Stimulated activated CD8-positive, alpha-beta memory T cell treated with anti-CD3 and anti-CD28 coated beads, Interleukin-2, amount 100 ng/mL, for 48 hours (primary cell): ENCODE measurements at regions not wholly inside any gene's neighbourhood (a gene's known extent, or its start where the extent isn't known, plus 50 kb on each side); places are given as distances from the start of the nearest gene placed in this dataset.

Experiments
- DNase-seq, 2 donors: peaks; one replicate each; pipeline ENCODE4 v3.0.0-alpha.2; 2020; ENCODE audit warnings: low read depth in 2 of 2

DNA sequence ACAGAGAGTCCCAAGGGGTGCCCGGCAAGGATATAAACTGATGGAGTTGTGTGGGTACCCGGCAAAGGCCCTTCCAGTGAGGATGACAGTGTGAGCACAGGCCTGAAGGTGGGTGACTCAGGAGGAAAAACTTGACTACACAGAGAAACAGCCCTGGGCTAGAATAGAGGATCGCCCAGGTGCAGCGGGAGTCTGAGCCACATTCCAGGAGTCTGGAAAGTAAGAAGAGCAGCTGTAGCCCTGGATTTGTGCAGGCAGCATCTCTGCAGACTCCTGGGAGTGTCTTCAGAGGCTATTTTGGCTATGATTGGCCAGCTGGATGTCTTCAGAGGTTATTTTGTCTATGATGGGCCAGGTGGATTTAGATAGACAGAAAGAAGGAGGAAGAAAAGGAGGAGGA, 367.6 kb upstream of the MKI67 start:
- no peak for DNase-seq

DNA sequence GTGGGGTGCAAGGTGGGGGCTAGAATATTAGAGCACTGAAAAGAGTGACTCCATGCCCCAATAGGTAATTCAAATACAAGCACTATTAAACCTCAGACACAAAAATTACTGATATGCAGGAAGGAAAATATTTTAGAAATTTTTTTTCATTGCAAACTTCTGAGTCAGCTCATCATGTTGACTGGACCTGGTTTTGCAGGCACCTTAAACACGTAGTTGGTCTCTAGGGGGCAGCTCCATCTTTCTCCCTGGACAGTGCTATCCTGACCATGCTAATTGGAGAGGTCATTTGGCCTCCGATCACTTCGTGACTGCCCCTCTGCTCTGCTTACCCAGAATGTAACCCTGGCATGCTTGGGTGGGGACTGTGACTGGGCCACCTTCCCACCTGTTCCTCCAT, 368.4 kb upstream of the MKI67 start:
- no peak for DNase-seq

DNA sequence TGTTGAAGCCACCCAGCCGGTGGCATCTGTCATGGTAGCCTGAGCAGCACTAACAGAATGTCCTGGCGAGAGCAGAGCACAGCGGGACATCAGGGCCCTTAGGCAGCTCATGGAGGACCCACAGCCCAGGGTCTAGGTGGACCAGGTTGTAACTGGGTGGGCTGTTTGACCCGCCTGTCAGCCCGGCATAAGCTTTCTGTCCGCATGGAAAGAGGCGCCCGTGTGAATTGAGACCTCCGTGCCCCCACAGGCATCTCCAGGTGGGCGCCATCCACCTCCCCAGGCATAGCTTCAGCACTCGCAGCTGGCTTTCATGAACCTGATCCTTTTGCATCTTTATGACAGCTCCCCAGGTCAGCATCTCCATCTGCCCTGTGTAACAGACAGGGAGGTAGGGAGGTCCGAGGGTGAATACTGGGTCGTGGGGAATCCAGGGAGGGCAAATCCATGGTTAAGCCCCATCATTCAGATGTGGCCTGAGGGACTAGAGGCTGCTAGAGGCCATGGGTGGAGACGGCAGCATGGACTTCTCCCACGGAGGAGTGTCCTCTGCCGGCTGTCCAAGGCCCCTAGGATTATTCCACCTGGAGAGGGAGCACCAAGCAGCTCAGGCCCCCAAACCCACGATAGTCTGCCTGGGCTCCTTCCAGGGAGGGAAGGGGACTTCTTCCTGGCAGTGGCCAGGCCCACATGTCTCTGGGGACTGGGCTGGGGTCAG, 371.6 kb upstream of the MKI67 start:
- no peak for DNase-seq

GRCh38 chr10:128498378-128498730, 372.1 kb upstream of the MKI67 start:
- no peak for DNase-seq

- DNase-seq = no peak
Observed at GRCh38 chr10:128498746-128499145, 372.5 kb upstream of the MKI67 start.

GRCh38 chr10:128499486-128499885, 373.3 kb upstream of the MKI67 start:
- DNase-seq = no peak

DNA sequence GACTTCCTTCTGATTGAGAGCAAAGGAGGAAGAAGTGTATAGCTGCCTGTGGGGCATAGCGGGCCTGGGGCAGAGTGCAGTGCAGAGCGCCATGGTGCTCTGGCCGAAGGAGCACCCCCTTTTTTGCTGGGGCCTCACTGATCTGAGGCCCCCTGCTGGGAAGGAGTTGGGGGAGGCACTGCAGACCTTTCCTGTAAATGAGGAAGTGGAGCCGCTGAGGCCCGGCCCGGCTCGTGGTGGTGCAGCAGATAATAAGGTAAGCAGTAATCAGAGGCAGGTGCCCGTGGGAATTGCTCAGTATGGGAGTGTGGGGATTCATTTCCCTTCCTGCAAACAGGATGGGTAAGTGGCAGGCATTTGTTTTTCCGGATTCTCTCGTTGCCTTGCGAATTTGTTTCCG, 373.7 kb upstream of the MKI67 start:
- DNase-seq = no peak

GRCh38 chr10:128500642-128501041, 374.4 kb upstream of the MKI67 start:
- DNase-seq = no peak

DNA sequence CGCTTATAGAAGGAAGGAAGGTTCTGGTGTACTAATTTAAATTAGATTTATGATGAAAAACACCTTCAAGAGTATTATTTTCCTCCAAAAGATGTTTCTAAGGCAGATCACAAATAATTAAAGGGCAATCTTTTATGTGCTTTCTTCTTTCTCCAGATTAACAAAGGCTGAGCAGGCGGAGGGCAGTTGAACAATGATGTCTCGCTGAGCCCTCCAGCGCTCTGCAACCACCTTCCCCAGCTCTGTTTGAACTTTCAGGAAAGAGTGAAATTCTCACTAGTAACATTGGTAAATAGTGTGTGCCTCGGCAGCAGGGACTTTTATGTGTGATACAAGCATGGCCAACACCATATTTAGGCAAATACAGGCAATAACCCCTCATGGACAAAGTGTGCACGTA, 379.1 kb upstream of the MKI67 start:
- DNase-seq = no peak

DNA sequence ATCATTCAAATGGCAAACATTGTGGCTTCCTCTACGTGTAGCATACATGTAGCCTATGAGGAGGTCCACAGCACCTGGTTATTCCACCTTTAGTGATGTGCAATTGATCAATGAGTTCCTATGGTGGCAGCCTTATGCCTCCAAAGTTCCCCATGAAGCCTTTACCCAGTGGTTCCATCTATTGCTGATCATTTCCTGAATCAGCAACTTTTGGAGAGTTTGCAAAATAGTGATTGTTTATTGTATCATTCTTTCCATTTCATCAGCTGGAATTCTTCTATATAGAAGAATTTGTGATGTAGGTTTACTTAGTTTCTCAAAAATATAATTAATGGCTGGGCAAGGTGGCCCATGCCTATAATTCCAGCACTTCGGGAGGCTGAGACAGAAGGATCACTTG, 380.2 kb upstream of the MKI67 start:
- no peak for DNase-seq

GRCh38 chr10:128507066-128507465, 380.8 kb upstream of the MKI67 start:
- DNase-seq = no peak

GRCh38 chr10:128511284-128511683, 385.1 kb upstream of the MKI67 start:
- DNase-seq = no peak

DNA sequence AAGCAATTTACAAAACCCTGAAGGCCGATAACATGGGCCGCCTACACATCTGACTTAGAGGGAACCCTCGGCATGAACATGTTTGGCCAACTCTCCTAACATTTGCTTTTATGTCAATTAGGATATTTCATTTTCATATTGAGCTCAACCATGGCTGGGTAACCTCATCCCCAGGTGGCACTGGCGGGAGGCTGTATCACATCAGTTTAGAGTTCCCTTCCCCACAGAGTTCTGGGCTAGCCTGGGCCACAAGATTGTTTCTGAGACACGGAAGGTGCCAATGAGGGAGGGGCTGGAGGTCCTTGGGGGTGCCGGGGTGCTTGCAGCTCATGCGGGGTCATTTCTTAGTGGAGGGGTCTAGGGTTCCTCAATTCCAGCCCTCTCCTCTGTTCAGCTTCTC, 386.5 kb upstream of the MKI67 start:
- DNase-seq = no peak

DNA sequence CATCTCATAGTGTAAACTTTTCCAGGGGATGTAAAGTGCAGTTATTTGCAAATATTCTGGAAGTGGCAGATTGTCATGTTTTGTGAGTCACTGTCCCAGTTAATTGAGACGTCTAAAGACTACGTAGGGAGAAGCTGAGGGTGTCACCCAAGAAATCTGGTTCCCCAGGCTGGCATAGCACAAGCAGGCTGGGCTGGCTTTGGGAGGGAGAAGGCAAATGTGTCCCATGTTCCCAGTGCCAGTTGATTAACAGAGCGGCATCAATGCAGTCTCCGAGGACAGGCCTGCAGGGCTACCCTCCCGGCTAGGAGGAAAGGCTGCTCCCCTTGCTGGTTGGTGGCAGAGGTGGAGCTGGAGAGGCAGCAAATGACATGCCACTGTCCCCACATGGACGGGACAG, 388.3 kb upstream of the MKI67 start:
- DNase-seq = no peak

DNA sequence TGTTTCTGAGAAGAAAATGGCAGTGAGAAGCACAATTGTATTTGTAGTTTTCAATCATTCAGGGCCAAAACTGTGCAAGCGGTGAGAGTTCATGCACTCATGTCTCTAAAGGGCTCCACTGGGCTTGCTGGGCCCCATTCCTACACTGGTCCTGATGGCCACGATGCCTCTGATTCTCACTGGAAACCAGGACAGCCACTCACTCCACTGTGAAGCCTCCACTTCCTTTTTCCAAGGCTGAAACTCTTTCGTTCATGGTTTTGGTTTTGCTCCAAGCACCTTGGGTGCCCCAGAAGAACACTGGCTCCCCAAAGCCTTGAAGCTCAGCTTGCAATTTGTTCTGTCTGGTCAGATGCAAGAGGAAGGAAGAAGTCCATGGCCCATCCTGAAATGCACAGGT, 390.0 kb upstream of the MKI67 start:
- DNase-seq = no peak

DNA sequence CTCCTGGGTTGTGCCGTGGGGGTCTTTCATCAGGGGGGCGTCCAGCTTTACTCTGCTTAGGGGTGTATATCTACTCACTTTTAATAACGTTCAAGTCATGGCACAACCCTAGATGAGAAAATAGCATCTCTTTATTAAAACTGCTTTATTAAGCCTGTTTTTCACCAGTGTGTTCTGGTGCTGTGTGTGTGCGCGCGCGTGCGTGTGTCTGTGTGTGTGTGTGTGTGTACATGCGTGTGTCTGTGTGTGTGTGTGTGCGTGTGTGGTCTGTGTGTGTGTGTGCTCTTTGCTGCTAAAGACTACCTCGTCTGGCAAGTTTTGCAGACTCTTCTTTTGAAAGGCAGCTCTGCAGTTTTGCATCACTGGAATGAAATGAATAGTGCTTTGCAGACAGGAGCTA, 390.9 kb upstream of the MKI67 start:
- no peak for DNase-seq

- no peak for DNase-seq
Observed at GRCh38 chr10:128518000-128518399, 391.8 kb upstream of the MKI67 start.

DNA sequence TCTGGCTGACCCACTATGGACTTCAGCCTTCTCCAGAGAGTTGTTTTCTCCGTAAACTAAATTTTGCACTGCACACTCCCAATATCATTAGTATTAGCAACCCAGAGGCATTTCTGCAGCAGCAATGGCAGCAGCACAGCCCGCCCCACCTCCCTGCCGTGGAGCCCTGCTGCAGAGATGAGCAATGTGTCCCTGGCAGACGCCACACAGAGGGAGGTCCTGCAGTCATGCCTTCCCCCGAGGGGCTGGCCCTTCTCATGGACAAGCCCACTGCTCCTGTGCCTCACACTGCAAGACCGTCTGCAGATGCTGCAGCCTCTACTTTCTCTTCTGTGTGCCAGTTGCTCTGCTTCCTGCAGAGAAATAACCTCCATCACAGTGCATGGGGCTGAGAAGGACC, 393.4 kb upstream of the MKI67 start:
- no peak for DNase-seq

- DNase-seq = no peak
Observed at GRCh38 chr10:128520211-128520815, 394.1 kb upstream of the MKI67 start.

- DNase-seq = no peak
Observed at GRCh38 chr10:128522551-128523308, 396.5 kb upstream of the MKI67 start.

GRCh38 chr10:128525444-128525843, 399.2 kb upstream of the MKI67 start:
- no peak for DNase-seq

DNA sequence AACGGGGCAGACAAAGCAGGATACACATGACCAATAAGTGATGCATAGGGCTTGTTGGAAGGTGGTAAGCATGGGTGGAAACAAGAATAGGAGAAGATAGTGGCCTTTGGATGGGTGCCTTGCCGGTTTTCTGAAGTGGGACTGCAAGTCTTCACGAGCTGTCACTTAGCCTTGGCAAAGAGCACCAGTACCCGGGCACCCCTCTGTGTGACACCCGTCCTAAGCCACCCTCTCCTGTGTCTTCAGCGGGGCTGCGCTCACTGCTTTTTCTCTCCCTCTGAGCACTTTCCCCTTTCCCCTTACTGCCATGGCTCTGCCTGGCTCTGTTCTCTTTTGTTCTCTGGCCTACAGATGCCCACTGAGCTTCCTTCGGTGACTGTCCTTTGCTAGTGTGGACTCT, 399.7 kb upstream of the MKI67 start:
- no peak for DNase-seq

- DNase-seq = no peak
Observed at GRCh38 chr10:128526791-128527375, 400.7 kb upstream of the MKI67 start.
